HG02678 (cell line): ENCODE measurements at regions not wholly inside any gene's neighbourhood (a gene's known extent, or its start where the extent isn't known, plus 50 kb on each side); places are given as distances from the start of the nearest gene placed in this dataset.

Experiments
- ATAC-seq: cut with Tn5 transposase; IDR thresholded peaks from one replicate; pipeline ENCODE4 v1.9.1; 2021; ENCODE audit warnings: mild to moderate bottlenecking, moderate library complexity; ENCODE audit not compliant: unreplicated experiment

DNA sequence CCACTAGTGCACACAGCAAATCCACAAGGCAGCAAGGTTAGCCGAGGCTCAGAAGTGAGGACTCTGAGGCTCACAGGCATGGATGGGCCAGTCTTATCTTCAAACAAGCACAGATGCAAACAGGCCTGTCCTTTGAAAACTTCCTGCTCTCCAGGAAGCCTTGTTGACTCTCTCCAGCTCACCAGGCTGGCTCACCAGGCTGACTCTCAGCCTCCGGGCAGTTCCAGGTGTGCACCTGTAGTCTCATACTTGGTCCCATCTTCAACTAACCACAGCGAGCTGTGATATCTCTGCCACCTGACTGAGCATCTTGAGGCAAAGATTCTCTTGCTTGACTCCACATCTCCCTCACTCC lies 173.9 kb upstream of the ZMIZ1 start:
- ATAC-seq, result no peak

GRCh38 chr10:78895469-78895868 lies 173.3 kb upstream of the ZMIZ1 start:
- no peak for ATAC-seq

DNA sequence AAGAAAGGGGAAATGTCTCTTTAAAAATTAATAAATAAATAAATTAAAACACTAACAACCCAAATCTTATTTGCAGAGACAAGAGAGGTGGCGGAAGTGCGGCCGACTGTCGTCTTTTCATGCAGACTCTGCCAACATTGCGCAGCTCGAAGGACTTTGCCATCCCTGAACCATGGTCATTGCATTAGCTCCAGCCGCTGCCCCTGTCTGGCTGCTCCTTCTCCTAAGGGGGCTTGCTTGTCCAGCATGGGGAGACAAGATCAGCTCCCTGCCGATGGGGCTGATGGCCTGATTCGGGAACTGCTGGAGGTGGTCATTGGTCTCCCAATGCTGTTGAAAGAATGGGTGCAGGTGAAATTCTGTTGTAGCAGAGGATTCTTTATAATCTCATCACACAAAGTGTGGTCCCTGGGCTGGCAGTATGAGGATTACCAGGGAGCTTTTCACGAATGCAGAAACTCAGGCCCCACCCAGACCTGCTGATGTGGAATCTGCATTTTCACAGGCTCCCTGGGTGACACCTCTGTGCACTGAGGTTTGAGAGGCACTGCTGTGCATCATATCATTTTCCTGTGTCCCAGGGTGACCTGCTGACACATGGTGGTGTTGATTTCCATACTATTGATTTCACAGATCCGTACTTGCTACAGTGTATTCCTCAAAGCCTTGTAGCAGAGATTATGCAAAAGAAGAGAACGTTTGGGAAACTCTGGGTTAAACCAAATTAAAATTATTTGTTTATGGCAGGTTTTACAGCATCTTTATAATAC lies 172.4 kb upstream of the ZMIZ1 start:
- ATAC-seq, result no peak

- ATAC-seq, result no peak
These were observed 170.2 kb upstream of the ZMIZ1 start for GRCh38 chr10:78898341-78899097.

DNA sequence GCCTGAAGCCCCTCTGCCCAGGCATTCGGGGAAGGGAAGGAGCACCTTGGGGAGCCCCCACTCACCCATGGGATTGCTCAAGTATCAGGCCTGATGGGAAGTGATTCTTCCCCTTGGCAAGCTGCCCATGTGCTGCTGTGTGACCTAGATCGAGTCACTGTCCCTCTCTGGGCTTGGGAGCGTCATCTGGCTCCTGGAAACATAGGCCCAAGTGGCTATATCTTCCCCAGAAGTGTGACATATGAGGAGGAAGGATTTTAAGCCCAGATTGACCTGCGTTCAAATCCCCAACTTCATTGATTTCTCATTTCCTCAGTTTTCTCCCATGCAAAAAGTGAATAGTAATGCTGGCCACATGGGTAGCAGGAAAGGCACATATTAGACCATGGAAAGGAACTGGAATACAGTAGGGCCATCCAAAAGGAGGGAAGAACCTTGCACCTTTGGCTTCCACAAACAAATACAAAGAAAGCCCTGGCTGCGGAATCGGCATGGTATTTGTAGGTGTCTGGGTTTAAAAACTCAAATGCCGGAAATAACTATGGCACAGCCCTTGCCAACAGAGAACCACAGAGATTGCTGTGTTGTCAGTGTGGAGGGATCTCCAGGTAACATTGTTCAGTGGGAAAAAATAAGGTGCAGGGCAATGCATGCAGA lies 169.5 kb upstream of the ZMIZ1 start:
- no peak for ATAC-seq

GRCh38 chr10:78899996-78900714 lies 168.6 kb upstream of the ZMIZ1 start:
- ATAC-seq, result no peak

DNA sequence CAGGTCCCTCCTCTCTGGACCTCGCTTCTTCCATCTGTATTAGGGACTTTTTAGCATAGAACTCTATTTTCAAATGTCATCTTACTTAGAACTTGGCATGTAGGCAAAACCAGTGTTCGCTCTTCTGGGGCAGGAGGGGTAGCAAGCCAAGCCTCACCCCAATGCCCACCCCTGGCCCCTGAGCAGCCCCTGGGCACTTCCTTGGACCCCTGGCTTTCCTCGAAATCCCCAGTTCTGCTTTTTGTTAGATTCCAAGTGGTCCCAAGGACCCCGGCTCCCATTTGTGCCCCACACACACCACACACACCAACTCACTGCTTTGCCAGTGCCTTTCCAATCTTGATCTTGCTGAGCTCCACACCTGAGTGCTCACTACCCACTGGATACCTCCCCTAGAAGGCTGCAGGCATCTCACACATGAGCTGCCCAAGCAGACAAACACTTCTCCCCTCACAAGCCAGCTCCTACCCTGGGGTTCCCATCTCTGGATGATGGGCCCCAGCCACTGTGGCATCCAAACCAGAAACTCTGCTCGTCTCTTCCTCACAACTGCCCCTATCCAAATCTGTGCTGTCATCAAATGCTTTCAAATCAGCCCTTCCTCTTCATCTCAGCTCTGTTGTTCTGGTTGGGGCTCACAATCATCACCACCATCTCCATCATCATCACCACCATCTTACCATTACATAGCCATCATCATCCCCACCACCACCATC lies 167.9 kb upstream of the ZMIZ1 start:
- ATAC-seq, result no peak

DNA sequence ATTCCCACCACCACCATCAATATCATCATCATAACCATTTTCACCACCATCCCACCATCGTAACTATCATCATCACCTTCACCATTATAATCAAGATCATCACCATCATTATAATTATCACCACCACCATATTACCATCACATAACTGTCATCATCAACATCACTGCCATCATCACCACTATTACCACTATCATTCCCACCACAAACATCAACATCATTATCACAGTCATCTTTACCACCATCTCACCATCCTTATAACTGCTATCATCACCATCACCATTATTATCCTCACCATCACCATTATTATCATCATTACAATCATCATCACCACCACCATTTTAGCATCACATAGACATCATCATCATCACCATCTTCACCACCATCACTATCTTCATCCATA lies 167.1 kb upstream of the ZMIZ1 start:
- no peak for ATAC-seq

DNA sequence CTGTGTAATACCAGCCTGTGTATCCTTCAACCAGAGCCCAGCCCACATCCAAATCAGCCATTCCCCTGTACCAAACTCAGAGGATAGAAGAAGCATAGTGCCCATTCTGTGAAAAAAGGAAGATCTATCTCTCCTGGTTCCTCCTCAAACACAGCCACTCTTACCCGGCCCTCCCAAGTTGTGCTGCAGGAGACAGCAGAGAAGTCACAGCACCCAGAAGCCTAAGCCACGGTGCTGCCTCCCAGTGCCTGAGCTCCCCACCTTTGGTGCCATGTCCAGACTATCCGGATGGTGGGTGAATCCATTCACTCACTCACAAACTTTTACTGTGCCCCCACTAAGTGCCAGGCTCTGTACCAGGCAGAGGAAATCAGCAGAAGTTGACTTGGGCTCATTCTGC lies 166.0 kb upstream of the ZMIZ1 start:
- no peak for ATAC-seq

- ATAC-seq, result no peak
These were observed 165.3 kb upstream of the ZMIZ1 start for GRCh38 chr10:78903341-78903940.

- ATAC-seq, result no peak
These were observed 164.6 kb upstream of the ZMIZ1 start for GRCh38 chr10:78904196-78904595.

GRCh38 chr10:78905015-78905956 lies 163.5 kb upstream of the ZMIZ1 start:
- ATAC-seq, result no peak

DNA sequence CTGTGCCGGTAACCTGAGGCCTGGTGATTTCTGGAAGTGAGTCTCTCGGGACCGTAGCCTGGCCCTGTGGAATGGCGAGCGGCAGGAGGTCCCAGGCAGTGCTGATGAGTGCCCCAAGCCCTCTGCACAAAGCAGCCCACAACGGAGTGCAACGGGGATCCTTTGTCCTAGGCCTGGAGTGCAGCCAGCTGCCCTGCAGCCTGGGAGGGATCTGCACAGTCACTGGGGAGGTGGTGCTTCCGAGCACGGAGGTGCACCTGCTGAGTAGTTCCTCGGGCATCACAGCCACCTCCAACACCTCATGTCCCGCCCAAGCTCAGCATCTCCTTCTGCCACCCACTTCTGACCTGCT lies 162.8 kb upstream of the ZMIZ1 start:
- ATAC-seq, result no peak

DNA sequence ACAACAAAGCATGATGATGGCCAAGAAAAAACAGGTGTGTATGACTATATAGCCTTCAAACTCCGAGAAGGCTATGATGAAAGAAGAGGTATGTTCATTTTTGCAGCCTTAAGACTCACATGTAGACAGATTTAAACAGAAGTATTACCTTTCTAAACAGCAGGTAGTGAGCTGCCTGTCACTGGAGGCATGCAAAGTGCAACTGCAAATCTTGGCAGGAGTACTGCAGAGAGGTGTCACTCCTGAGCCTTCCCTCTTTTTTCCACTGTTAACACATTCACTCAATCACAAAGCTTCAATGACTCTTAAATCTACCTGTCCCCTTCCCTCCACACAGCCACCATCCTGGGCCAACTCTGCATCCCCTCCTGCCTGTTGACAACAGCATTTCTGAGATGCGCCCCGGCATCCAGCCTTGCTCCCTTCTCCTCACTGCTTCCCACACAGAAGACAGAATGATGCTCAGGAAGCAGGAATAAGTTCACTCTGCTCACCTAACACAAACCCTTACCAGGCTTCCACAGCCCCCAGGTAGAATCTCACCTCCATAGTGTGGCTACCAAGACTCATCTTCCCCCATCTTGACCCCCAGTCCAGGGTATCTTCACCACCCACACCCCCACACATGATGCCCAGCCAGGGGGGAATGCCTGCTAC lies 161.9 kb upstream of the ZMIZ1 start:
- ATAC-seq, result no peak

DNA sequence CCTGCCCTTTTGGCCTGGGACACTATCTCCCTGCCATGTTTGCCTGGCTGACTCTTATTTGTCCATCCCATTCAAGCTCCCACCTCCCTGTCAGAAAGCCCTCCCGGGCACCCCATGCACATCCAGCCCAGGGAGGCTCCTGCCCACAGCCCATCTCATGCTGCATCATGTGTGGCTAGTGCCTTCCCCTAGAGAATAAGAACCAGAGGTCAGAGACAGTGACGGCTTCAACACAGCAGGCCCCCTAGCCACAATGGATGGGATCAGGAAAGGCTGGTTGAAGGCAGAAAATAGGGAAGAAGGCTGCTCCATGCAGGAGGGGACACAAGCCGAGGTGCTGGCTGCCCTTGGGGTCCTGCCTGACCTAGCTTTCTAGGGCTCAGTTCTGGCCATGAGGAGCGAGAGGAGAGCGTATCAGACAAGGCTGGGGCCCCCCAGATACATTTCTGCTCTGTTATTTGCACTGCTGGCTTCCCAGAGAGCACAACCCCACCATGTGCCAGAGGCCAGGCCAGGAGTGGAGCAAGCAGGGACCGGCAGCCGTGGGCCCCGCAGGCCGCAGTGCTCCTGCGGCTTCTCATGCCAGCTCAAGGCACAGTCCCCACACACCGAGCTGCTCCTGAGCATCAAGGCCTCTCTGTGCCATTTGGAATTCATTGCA lies 161.1 kb upstream of the ZMIZ1 start:
- no peak for ATAC-seq

GRCh38 chr10:78909221-78909620 lies 159.5 kb upstream of the ZMIZ1 start:
- ATAC-seq, result no peak

GRCh38 chr10:78910021-78910420 lies 158.7 kb upstream of the ZMIZ1 start:
- ATAC-seq, result no peak

GRCh38 chr10:78910476-78910875 lies 158.3 kb upstream of the ZMIZ1 start:
- ATAC-seq, result no peak
